ENCODE measurements at regions not wholly inside any gene's neighbourhood (a gene's known extent, or its start where the extent isn't known, plus 50 kb on each side); places are given as distances from the start of the nearest gene placed in this dataset.
"Not testable (repeated sequence)": the region's sequence is repeated elsewhere in the genome, so short reads cannot be mapped to it uniquely, and the experiment has no call there.

DNA sequence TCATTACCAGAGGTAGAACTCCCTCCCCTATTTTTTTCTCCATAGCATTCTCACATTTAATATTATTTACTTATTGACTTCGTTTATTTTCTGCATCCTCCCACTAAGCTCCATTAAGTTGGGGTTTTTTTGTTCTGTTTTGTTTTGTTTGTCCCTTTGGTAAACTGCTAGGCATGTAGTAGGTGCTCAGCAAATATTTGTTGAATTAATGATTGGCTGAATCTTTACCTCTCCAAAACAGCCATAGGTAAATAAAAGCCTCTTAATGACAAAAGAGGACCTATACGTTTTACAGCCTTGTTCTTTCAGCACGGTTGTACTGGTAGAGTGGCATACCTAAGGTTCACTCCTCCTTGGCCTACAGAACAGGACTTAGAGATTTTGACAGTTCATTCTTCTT lies 52.0 kb downstream of the PRORP start:
- no peak for DNase-seq (ENCODE audit: low read depth)

DNA sequence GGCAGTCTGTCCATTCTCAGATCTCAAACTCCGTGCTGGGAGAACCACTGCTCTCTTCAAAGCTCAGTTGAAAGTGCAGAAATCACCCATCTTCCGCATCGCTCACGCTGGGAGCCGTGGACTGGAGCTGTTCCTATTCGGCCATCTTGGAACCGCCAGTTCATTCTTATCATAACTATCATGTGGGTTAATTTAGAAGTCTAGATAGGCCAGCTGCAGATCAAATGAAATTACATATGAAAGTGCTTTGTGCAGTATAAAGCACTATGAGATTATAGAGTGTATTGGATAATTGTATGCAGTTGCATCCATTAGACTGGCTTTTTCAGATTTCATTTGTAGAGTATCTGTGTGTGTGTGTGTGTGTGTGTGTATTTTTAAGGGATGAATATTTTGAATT lies 57.8 kb downstream of the PRORP start:
- DNase-seq (ENCODE audit: low read depth) = no peak

DNA sequence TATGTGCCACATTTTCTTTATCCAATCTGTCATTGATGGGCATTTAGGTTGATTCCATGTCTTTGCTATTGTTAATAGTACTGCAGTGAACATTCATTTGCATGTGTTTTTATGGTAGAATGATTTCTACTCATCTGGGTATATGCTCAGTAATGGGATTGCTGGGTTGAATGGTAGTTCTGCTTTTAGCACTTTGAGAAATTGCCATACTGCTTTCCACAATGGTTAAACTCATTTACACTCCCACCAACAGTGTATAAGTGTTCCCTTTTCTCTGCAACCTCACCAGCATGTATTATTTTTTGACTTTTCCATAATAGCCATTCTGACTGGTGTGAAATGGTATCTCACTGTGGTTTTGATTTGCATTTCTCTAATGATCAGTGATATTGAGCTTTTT lies 62.5 kb downstream of the PRORP start:
- DNase-seq (ENCODE audit: low read depth) = not testable (repeated sequence)

DNA sequence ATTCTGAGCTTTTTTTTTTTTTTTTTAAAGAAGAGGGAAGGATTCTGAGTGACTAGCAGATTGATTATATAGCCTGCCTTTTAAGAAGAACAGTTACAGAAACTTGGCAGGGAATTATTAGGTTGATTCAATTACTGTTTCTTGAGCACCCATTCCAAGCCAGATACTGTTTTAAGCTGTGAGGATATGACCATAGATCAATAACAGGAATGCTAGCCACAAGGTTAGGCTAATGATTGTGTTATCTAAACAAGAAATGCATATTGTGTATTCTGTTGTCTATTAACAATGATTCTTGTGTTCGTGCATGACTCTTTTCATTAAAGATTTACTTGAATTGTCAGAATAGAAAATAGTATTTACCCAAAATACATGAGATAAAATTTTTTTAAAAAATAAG lies 67.1 kb downstream of the PRORP start:
- DNase-seq (ENCODE audit: low read depth) = peak; percentile 46

DNA sequence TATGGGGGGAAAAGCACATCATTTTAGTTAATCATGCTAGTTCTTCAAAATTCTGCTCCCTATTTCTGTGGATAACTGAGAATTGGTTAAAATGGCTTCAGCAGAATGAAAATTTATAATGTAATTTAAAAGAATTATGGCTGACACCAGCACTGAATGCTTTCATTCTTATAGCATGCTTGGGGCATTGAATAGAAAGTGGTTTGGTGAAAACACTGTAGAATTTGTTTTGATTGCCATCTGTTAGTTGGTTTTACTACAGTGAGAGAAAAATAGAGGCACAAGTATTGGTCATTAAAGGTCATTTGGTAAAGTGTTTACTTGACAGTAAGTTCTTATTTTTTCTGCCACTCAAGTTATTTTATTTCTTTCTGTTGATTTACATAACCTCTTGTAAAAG lies 70.8 kb downstream of the PRORP start:
- DNase-seq (ENCODE audit: low read depth) = no peak

DNA sequence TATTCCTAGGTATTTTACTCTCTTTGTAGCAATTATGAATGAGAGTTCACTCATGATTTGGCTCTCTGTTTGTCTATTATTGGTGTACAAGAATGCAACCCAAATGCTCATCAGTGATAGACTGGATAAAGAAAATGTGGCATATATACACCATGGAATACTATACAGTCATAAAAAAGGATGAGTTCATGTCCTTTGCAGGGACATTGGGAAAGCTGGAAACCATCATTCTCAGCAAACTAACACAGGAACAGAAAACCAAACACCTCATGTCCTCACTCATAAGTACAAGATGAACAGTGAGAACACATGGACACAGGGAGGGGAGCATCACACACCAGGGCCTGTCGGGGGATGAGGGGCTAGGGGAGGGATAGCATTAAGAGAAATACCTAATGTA lies 71.8 kb downstream of the PRORP start:
- DNase-seq (ENCODE audit: low read depth) = not testable (repeated sequence)

DNA sequence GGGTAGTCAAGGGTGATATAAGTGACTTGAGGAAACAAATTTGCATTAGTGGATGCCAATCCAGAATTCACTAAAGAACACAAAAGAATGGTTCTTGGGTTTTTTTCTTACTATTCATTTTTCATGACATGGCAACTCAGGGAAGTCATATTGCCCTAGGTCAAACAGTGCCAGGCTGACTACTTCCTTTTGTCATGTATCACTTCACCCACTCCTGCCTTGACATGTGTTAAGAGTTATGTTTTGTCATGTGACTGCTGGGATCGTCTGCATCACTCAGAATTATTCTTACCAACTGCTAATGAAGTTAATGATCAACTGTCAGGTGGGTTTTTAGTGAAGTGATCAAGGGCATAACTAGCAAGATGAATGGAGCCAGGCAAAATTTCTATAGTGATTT lies 74.2 kb downstream of the PRORP start:
- peak; percentile 66 for DNase-seq (ENCODE audit: low read depth)

DNA sequence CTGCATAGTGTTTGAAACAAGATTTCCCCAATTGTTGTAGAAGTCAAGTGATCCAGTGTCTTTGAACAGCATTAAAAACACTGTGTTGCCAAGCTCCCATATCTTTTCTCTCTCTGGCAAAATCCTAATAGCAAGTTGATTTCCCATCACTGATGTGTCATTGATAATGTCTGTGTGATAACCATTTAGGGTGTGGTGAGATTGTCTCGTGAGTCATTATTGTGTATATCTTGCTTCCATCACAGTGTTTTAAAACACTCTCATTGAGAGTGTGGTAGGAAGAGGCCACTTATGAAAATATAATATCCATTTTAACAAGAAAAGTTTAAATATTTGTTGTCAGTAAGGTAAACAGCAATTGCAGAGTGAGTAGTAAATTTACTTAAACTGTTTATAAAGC lies 74.7 kb downstream of the PRORP start:
- peak; percentile 54 for DNase-seq (ENCODE audit: low read depth)

DNA sequence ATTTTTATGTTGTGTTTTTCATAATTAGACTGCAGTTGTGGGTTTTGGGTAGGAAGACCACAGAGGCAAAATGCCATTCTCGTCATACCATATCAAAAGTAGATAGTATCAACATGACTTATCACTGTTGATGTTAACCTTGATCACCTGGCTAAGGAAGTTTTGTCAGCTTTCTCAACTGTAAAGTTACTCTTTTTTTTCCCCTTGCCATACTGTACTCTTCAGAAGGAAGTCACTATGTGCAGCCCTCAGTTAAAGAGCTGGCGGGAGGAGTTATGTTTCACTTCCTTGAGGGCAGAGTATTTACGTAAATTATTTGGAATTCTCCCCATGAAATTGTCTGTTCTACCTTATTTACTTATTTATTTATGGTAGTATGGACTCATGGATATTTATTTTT lies 78.7 kb downstream of the PRORP start:
- no peak for DNase-seq (ENCODE audit: low read depth)

DNA sequence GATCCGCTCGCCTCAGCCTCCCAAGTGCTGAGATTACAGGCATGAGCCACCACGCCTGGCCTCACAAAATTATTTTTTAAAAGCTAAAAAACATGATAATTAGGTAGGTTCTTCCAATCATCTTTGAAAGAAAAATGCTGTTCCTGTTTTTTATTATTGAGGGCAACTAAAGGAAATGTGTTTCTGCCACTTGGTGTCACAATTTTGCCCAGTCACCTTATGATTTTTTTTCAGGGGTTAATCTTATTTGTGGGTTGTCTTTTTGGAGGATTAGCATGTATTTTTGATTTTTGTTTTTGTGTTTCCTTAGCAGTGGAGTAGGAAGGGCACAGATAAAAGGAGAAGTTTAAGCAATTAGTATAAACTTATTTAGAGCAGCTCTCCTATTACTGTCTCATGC lies 79.8 kb downstream of the PRORP start:
- DNase-seq (ENCODE audit: low read depth) = no peak

DNA sequence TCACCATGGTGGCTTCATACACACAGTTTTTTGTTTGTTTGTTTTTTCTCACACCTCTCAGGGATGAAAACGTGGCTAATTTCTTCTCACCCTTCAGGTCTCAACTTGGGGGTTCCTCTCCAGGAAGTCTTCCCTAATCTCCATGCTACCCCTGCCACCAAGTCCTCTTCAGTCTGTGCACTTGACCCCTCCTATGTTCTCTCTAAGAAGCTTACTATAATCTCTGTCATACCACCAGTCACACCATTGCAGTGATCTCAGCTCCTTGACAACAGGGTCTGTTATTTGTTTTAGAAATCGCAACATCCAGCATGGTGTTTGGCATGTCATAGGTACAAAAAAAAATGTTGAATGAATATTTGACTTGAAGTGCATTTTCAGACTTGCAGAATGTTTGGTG lies 83.4 kb downstream of the PRORP start:
- no peak for DNase-seq (ENCODE audit: low read depth)

DNA sequence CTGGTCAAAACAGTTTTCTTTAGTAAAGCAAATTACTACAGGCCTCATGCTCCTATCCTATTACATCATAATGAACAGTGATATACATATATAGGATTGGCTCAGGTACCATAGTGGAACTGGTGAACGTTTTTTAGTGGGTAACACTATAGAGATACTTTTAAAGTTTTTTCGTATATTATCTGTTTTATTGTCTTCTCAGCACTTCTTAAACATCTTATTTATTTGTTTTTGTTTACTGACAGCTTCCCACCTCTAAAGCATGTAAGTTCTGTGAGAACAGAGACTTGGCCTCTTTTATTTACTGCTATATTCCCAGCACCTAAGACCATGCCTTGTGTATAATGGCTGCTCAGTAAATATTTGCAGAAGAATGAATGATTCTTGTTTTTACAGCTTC lies 81.1 kb upstream of the PSMA6 start:
- no peak for DNase-seq (ENCODE audit: low read depth)

DNA sequence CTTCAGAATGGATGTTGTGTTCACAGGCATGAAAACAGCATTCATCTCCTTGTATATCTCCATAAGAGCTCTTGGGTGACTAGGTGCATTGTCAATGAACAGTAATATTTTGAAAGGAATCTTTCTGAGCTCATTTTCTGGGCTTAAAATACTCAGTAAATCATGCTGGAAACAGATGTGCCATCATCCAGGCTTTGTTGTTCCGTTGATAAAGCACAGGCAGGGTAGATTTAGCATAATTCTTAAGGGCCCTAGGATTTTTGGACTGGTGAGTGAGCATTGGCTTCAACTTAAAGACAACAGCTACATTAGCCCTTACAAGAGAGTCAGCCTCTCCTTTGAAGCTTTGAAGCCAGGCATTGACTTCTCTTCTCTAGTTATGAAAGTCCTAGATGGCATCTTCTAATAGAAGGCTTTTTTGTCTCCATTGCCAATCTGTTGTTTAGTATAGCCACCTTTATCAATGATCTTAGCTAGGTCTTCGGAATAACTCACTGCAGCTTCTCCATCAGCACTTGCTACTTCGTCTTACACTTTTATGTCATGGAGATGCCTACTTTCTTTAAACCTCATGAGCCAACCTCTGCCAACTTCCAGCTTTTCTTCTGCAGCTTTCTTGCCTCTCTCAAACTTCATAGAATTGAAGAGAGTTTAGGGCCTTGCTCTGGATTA lies 79.6 kb upstream of the PSMA6 start:
- DNase-seq (ENCODE audit: low read depth) = no peak

DNA sequence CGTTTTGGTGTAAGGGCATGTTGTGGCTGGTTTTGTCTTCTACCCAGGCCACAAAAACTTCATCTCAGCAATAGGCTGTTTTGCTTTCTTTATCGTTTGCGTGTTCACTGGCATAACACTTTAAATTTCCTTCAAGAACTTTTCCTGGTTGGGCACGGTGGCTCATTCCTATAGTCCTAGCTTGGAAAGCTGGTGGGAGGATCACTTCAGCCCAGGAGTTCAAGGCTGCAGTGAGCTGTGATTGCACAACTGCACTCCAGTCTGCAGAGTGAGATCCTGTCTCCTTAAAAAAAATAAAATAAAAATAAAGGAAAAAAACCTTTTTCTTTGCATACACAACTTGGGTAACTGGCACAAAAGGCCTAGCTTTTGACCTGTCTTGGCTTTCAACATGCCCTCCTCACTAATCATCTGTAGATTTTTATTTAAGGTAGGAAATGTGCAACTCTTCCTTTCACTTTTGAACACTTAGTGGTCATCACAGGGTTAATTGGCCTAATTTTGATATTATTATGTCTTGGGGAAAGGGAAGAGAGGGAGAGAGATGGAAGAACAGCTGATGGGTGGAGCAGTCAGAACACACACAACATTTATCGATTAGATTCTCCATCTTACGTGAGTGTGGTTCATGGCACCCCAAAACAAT lies 78.9 kb upstream of the PSMA6 start:
- no peak for DNase-seq (ENCODE audit: low read depth)

DNA sequence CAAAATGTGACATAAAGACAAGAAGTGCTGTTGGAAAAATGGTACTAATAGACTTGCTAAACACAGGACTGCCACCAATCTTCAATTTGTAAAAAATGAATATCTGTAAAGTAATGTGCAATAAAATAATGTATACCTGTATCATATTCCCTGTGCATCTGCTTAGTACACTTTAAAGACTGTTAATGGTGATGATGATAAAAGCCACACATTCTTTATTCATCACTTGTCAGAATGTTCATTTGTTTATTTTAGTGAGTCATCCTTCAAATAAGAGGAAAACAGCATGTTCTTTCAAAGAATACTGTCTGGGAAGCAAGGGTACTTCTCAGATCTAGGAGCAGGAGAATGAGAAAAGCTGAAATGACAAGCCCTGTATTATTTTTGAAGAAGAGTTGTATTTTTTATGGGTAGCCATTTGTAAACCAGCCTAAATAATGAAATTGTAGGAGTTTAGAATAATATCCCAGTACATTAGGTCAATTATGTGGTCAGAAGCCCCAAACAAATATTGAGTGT lies 78.3 kb upstream of the PSMA6 start:
- peak; percentile 85 for DNase-seq (ENCODE audit: low read depth)

DNA sequence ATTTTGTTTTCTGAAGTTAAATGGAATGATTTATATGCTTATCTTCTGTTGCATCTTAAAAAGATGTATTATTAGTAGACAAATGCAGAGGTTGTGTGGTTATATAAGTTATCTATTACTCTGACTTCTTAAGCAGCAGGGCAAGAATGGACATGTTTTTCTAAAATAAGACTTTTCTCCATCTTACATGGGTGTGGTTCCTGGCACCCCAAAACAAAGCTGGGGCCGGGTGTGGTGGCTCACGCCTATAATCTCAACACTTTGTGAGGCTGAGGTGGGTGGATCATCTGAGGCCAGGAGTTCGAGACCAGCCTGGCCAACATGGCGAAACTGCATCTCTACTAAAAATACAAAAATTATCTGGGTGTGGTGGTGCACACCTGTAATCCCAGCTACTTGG lies 77.8 kb upstream of the PSMA6 start:
- DNase-seq (ENCODE audit: low read depth) = not testable (repeated sequence)

DNA sequence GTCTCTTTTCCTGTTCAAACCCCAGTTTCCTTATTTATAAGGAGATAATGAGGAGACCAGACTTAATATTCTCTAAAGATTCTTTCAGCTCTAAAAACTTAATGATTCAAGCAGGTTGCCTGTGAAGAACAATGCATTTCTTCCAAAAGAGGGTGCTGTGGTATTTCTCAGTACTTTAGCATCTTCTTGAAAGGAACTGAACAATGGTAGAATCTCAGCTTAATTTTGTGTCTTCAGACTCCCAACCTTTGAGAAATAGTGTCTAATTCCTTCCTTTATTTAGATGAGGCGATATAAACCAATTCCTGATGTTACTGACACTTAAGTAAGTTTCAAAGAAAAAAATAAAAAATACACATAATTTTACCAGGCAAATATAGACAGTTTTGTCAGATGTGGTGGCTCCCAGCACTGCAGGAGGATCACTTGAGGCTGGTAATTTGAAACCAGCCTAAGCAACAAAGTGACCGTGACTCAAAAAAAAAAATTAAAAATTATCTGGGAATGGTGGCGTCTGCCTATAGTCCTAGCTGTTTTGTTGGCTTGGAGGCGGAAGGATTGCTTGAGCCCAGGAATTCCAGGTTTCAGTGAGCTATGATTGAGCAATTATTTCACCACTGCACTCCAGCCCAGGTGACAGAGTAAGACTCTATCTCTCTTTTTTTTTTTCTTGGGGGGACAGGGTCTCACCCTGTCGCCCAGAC lies 76.9 kb upstream of the PSMA6 start:
- DNase-seq (ENCODE audit: low read depth) = peak; percentile 76

DNA sequence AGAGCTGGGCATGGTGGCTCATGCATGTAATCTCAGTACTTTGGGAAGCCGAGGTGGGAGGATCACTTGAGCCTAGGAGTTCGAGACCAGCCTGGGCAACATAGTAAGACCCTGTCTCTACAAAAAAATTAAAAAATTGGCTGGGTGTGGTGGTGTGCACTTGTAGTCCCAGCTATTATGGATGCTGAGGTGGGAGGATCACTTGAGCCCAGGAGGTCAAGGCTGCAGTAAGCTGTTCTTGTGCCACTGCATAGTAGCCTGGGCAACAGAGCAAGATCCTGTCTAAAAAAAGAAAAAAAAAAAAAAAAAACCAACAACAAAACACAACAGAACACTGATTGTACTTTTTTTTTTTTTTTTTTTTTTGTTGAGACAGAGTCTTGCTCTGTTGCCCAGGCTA lies 74.0 kb upstream of the PSMA6 start:
- not testable (repeated sequence) for DNase-seq (ENCODE audit: low read depth)

DNA sequence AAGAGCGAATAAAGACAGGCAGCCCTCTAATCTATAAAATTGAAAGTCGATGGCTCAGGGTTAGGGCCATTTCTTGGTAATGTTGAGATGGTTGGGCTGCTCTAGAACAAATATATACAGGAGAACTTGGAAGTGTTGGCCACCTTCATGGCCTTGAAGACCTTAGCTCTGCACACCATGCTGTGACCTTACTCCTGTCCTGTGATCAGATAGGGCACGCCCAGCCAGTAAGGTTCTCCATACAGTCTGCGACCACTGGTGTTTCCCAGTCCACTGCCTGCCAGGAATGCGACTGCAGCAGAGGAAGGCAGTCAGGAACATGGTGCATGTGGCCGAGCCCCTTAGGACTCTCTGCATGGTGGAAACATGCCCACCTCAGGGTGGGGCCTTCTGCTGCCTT lies 73.2 kb upstream of the PSMA6 start:
- no peak for DNase-seq (ENCODE audit: low read depth)

DNA sequence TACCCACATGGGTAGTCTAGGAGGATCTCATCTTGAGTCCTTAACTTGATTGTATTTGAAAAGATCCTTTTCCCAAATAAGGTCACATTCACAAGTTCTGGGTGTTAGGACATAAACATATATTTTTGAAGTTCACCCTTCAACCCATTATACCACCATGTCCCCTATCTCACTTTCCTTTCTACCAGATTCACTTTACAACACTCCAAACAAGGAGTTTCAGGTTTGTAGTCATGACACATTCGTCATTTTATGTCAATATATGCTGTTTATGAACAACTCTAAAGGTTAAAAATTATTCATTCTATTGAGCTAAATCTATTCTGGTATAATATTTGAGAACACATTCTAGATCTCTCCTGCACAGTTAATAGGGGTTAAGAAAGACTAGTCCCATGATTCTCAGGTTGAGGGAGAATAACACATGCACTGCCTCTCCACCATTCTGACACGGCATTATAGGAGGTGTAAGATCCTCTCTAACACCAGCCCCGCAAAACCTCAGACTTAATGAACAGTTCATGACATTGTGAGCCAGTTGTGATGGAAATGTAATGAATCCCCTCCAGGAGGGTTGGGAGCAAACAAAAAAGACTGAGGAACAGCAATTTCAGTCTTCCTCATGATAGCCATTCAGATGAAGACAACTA lies 72.0 kb upstream of the PSMA6 start:
- no peak for DNase-seq (ENCODE audit: low read depth)

DNA sequence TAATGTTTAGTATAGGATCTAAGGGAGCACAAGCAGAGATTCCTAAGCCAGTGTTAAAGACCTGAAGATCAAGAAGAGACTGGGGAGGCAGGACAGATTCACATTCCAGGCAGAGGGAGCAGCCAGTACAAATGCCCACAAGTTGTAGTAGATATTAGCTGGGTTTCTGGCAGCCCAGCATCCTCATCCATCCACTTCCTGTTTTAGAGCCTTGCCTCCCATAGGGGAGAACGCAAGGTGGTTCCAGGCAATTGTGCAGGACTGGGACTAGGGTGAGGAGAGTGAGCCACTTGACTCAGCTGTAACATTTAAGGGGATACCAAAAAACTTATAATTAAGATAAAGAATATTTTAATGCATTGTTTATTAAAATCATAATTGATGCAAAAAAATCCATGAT lies 71.3 kb upstream of the PSMA6 start:
- DNase-seq (ENCODE audit: low read depth) = no peak

DNA sequence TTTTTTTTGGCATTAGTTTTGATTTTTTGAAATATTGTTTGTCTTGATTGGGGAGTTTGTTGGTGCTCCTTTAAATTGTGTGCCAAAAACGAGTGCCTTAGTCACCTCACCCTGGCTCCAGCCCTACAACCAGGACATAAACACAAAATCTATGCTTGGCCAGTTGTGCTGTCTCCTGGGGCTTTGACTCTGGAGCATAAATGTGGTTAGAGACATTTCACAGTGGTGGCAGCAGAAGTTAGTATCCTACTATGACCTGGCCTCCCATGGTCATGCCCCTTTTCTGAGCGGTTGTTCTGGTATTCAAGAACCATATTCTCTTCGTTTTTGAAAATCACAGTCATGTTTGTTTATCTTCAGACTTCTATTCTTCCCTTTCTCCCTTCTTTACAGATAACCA lies 70.7 kb upstream of the PSMA6 start:
- no peak for DNase-seq (ENCODE audit: low read depth)

DNA sequence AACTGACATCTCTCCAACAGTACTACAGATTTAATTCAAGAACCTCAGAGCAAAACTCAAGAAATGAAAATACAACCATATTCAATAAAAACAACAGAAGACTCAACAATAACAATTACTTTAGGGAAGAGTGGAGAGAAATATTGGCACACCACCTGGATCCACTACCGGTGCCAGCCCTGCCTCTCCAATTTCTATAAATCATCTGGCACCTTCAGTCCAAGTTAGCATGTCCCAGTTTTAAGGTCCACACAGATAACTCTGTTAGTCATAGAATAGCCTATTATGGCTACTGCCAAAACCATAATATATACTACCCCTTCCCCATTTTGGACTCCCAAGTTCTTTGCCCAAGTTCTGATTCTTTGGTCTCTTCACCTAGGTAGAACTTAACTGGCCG lies 69.9 kb upstream of the PSMA6 start:
- no peak for DNase-seq (ENCODE audit: low read depth)
